HCT116 (cell line): ENCODE measurements at regions not wholly inside any gene's neighbourhood (a gene's known extent, or its start where the extent isn't known, plus 50 kb on each side); places are given as distances from the start of the nearest gene placed in this dataset.

Source experiments
- ATAC-seq: fragments of 200-7000 bp; cut with Tn5 transposase; 2 replicates; pipeline ENCODE4 v1.9.1; 2020; ENCODE audit warnings: mild to moderate bottlenecking, moderate library complexity
- BruUV-seq: library from RNA; stranded (reverse); fragments of 400-500 nt; replicated peaks from 2 replicates; lab custom pipeline; 2021; lab: Mats Ljungman, UMichigan
- CTCF ChIA-PET: fragments of 300-600 bp; sonication (Branson Sonifier 250); formaldehyde crosslinking; loops from one replicate; lab custom pipeline; 2021; ENCODE audit warnings: antibody characterized with exemption; lab: Charles Lee
- POLR2A ChIA-PET: fragments of 300-600, 350-600 bp; sonication (Branson Sonifier 250); formaldehyde crosslinking; loops from one replicate; lab custom pipeline; 2021; ENCODE audit warnings: antibody characterized with exemption; lab: Charles Lee
- RAD21 ChIA-PET, 2 experiments: fragments of 300-600 bp; sonication (Branson Sonifier 250); formaldehyde crosslinking; loops; one replicate each; lab custom pipeline; 2023; ENCODE audit warnings: low total read pairs in 2 of 2; ENCODE audit not compliant: uncharacterized antibody in 2 of 2, unreplicated experiment in 2 of 2, low non-redundant PET in 1 of 2; lab: Charles Lee
- DNase-seq: peaks from one replicate; pipeline ENCODE4 v3.0.0-alpha.2; 2010; ENCODE audit warnings: low read depth, low spot score
- H2AFZ ChIP-seq: fragments of 200-600 bp; shearing (Covaris generic), sonication (generic); 2 replicates; pipeline ENCODE4 v1.6.1; 2017; ENCODE audit warnings: low read depth, mixed run types, mixed read lengths, antibody characterized with exemption, low read length; ENCODE audit not compliant: poor library complexity, severe bottlenecking
- H3K27ac ChIP-seq: 2 replicates; pipeline ENCODE4 v1.5.1; 2012; ENCODE audit warnings: low read depth, low read length
- H3K27me3 ChIP-seq: fragments of 200-600 bp; sonication (generic); 2 replicates; pipeline ENCODE4 v1.6.1; 2016; ENCODE audit warnings: mixed run types, low read length, mixed read lengths; ENCODE audit not compliant: insufficient read depth
- H3K36me3 ChIP-seq, 2 experiments: fragments of 200-500 bp in 1 of 2; fragments of 200-600 bp in 1 of 2; sonication (Bioruptor generic) in 1 of 2; sonication (generic) in 1 of 2; 2 replicates each; pipeline versions ENCODE4 v1.5.1 to v1.6.1; 2014 to 2016; ENCODE audit warnings: low read length in 2 of 2, inconsistent platforms in 1 of 2, mixed read lengths in 1 of 2, mixed run types in 1 of 2; ENCODE audit not compliant: insufficient read depth in 2 of 2, control insufficient read depth in 1 of 2
- H3K4me1 ChIP-seq, 2 experiments: fragments of 200-600 bp in 1 of 2; sonication (generic) in 1 of 2; 2 replicates each; pipeline versions ENCODE4 v1.5.1 to v1.6.1; 2012 to 2017; ENCODE audit warnings: low read length in 2 of 2, inconsistent platforms in 1 of 2, mild to moderate bottlenecking in 1 of 2, mixed read lengths in 1 of 2, mixed run types in 1 of 2, moderate library complexity in 1 of 2; ENCODE audit not compliant: insufficient read depth in 2 of 2, control insufficient read depth in 1 of 2
- H3K4me2 ChIP-seq: fragments of 200-600 bp; sonication (generic); 2 replicates; pipeline ENCODE4 v1.6.1; 2017; ENCODE audit warnings: mixed run types, low read length, mixed read lengths
- H3K4me3 ChIP-seq, 2 experiments: fragments of 200-600 bp in 1 of 2; sonication (generic) in 1 of 2; replicated peaks in 1 of 2; 2 replicates each; pipeline ENCODE4 v1.5.1; 2011 to 2016; ENCODE audit warnings: low read length in 2 of 2, control low read depth in 1 of 2, low read depth in 1 of 2, mild to moderate bottlenecking in 1 of 2, mixed read lengths in 1 of 2, mixed run types in 1 of 2
- H3K79me2 ChIP-seq: fragments of 200-600 bp; sonication (generic); 2 replicates; pipeline ENCODE4 v1.6.1; 2017; ENCODE audit warnings: mild to moderate bottlenecking, mixed run types, low read length, moderate library complexity, mixed read lengths; ENCODE audit not compliant: insufficient read depth
- H3K9ac ChIP-seq: fragments of 200-600 bp; sonication (generic); 2 replicates; pipeline ENCODE4 v1.6.1; 2016; ENCODE audit warnings: low read length, mixed read lengths
- H3K9me2 ChIP-seq: fragments of 200-600 bp; sonication (generic), shearing (Covaris generic); 2 replicates; pipeline ENCODE4 v1.6.1; 2017; ENCODE audit warnings: mixed run types, mild to moderate bottlenecking, moderate library complexity; ENCODE audit not compliant: insufficient read depth
- H3K9me3 ChIP-seq, 2 experiments: fragments of 200-500 bp in 1 of 2; fragments of 200-600 bp in 1 of 2; sonication (Bioruptor generic) in 1 of 2; sonication (generic) in 1 of 2; 2 replicates each; pipeline ENCODE4 v1.6.1; 2014 to 2017; ENCODE audit warnings: low read length in 2 of 2, mixed read lengths in 2 of 2, inconsistent platforms in 1 of 2, low read depth in 1 of 2, mild to moderate bottlenecking in 1 of 2, mixed run types in 1 of 2, moderate library complexity in 1 of 2; ENCODE audit not compliant: control insufficient read depth in 1 of 2, insufficient read depth in 1 of 2
- H4K20me1 ChIP-seq: fragments of 200-600 bp; sonication (generic), shearing (Covaris generic); 2 replicates; pipeline ENCODE4 v1.6.1; 2017; ENCODE audit warnings: mixed run types, mild to moderate bottlenecking, moderate library complexity; ENCODE audit not compliant: insufficient read depth
- CEBPB ChIP-seq: IDR thresholded peaks from 2 replicates; pipeline ENCODE4 v1.6.1; 2012; ENCODE audit warnings: low read depth
- EZH2 ChIP-seq: fragments of 200-600 bp; sonication (generic); IDR thresholded peaks from 2 replicates; pipeline ENCODE4 v1.6.1; 2017; ENCODE audit warnings: antibody characterized with exemption, mixed run types
- EZH2phosphoT487 ChIP-seq: fragments of 200-600 bp; IDR thresholded peaks from 2 replicates; pipeline ENCODE4 v1.6.1; 2018; ENCODE audit warnings: antibody characterized with exemption, borderline replicate concordance
- JUND ChIP-seq: IDR thresholded peaks from 2 replicates; pipeline ENCODE4 v1.6.1; 2012
- MAX ChIP-seq: IDR thresholded peaks from 2 replicates; pipeline ENCODE4 v1.6.1; 2012
- POLR2A ChIP-seq: IDR thresholded peaks from 2 replicates; pipeline ENCODE4 v1.7.0; 2011; ENCODE audit warnings: borderline replicate concordance; ENCODE audit not compliant: insufficient read depth, insufficient read length; ENCODE audit errors: extremely low read depth
- RAD21 ChIP-seq: IDR thresholded peaks from 2 replicates; pipeline ENCODE4 v1.6.1; 2012; ENCODE audit warnings: low read depth, mild to moderate bottlenecking
- SIN3A ChIP-seq: IDR thresholded peaks from 2 replicates; pipeline ENCODE4 v1.6.1; 2012; ENCODE audit warnings: low read depth
- SRF ChIP-seq: IDR thresholded peaks from 2 replicates; pipeline ENCODE4 v1.6.1; 2012; ENCODE audit warnings: low read depth
- TCF7L2 ChIP-seq: IDR thresholded peaks from 2 replicates; pipeline ENCODE4 v1.7.0; 2011; ENCODE audit warnings: borderline replicate concordance, inconsistent platforms; ENCODE audit not compliant: insufficient read depth, insufficient read length; ENCODE audit errors: extremely low read depth
- ZFX ChIP-seq: fragments of 450-650 bp; IDR thresholded peaks from 2 replicates; pipeline ENCODE4 v1.6.1; 2017
- ZNF274 ChIP-seq: fragments of 200-500 bp; sonication (Bioruptor generic); IDR thresholded peaks from 2 replicates; pipeline ENCODE4 v1.6.1; 2014; ENCODE audit warnings: mild to moderate bottlenecking, low read depth, low read length, inconsistent platforms
- intact Hi-C: fragments of 100-400 bp; cut with micrococcal nuclease; formaldehyde crosslinking; loops from 2 replicates; pipeline ENCODE4 v1.10.0; 2022
- TF ChIP-seq, protein P1 (sequence below): IDR thresholded peaks from 2 replicates; pipeline ENCODE4 v1.6.1; 2011; ENCODE audit warnings: mild to moderate bottlenecking, low read length, moderate library complexity; ENCODE audit not compliant: insufficient replicate concordance; ENCODE audit errors: extremely low read depth

DNA sequence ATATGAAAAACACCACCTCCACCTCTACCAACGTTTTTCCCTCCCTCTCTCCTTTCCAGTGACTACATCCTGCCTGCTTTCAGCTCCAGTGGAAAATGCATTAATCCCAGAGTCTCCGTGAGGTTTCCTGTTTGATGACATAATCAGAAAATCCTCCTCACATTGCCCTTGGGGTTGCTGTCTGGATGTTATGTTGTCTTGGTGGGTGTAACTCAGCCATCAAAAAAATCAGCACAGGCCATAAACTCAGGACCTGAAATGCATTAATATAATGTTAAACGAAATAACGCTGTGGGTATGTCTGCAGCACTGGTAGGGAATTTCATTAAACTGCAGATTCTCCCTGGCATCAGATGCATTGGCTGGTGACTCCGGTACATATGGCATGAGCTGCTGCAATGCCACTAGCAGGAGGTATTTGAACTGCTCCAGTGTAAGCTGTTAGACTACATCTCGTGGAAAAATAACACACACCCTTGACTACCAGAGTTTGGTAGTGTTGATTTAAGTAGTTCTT is 297.8 kb downstream of the PRL start:
- H3K4me1 ChIP-seq = no peaks in the 10 kb centered on the region
- intact Hi-C loops = no loop called here
- no peak overlapping the region for H3K4me2 ChIP-seq
- DNase-seq (no peak), ATAC-seq (no peak)
- POLR2A ChIA-PET = no interaction called here
- H3K9me2 ChIP-seq = no peaks in the 10 kb centered on the region
- no peak overlapping the region for H3K4me3 ChIP-seq
- no peaks in the 10 kb centered on the region for H3K79me2 ChIP-seq
- no peak overlapping the region for H2AFZ ChIP-seq
- H3K36me3 ChIP-seq = no peaks in the 10 kb centered on the region
- H3K27ac ChIP-seq = no peak overlapping the region
- BruUV-seq = no TSS peak
- CTCF ChIA-PET = no interaction called here
- no peaks in the 10 kb centered on the region for H4K20me1 ChIP-seq
- no peaks in the 10 kb centered on the region for H3K9me3 ChIP-seq
- RAD21 ChIA-PET = no interaction called here
- TF ChIP-seq SRF (no peak), RAD21 (no peak), CEBPB (no peak), EZH2phosphoT487 (no peak), ZFX (no peak), ZNF274 (no peak), EZH2 (no peak), SIN3A (no peak), JUND (no peak)
- TF ChIP-seq, protein P1, sequence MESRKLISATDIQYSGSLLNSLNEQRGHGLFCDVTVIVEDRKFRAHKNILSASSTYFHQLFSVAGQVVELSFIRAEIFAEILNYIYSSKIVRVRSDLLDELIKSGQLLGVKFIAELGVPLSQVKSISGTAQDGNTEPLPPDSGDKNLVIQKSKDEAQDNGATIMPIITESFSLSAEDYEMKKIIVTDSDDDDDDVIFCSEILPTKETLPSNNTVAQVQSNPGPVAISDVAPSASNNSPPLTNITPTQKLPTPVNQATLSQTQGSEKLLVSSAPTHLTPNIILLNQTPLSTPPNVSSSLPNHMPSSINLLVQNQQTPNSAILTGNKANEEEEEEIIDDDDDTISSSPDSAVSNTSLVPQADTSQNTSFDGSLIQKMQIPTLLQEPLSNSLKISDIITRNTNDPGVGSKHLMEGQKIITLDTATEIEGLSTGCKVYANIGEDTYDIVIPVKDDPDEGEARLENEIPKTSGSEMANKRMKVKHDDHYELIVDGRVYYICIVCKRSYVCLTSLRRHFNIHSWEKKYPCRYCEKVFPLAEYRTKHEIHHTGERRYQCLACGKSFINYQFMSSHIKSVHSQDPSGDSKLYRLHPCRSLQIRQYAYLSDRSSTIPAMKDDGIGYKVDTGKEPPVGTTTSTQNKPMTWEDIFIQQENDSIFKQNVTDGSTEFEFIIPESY = no peak
- H3K9ac ChIP-seq = no peak overlapping the region
- H3K27me3 ChIP-seq = no peaks in the 10 kb centered on the region

DNA sequence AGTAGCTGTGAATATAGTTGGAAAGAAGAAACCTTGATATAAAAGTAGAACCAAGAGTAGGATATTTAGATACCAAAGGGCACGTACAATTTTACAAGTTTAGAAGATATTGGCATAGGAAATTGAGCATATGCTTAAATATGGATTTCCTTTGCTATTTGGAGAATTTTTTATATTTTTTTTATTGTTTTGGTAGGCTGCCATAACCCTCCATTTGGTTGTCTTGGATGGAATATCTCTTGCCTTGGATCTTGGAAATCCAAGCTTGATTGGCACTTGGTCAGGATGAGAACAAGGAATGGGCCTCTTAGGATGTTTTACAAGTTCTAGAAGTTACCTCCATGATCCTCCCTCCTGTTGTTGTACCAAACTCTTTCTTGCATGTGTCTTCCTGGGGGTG is 297.1 kb downstream of the PRL start:
- no peaks in the 10 kb centered on the region for H3K9me3 ChIP-seq
- H2AFZ ChIP-seq = no peak overlapping the region
- DNase-seq = no peak
- ChIA-PET CTCF (no interaction called here), POLR2A (no interaction called here), RAD21 (no interaction called here)
- H3K79me2 ChIP-seq = no peaks in the 10 kb centered on the region
- no peak for ATAC-seq
- no peak overlapping the region for H3K4me3 ChIP-seq
- no peaks in the 10 kb centered on the region for H3K4me1 ChIP-seq
- no peaks in the 10 kb centered on the region for H3K36me3 ChIP-seq
- no peak overlapping the region for H3K4me2 ChIP-seq
- no peak overlapping the region for H3K27ac ChIP-seq
- intact Hi-C loops = no loop called here
- no peaks in the 10 kb centered on the region for H4K20me1 ChIP-seq
- no TSS peak for BruUV-seq
- H3K9ac ChIP-seq = no peak overlapping the region
- H3K9me2 ChIP-seq = no peaks in the 10 kb centered on the region
- no peaks in the 10 kb centered on the region for H3K27me3 ChIP-seq
- TF ChIP-seq POLR2A (no peak), MAX (no peak), SIN3A (no peak), TCF7L2 (no peak)
